ENCODE measurements at regions not wholly inside any gene's neighbourhood (a gene's known extent, or its start where the extent isn't known, plus 50 kb on each side); places are given as distances from the start of the nearest gene placed in this dataset.

- no peak for TF ChIP-seq RARB (CRISPR knock-in tag; IDR thresholded peaks at IDR 0.05)
- TF ChIP-seq ISL1 (CRISPR knock-in tag; IDR thresholded peaks at IDR 0.05): no peak
- TF ChIP-seq PATZ1 (CRISPR knock-in tag; IDR thresholded peaks at IDR 0.05; ENCODE audit: borderline replicate concordance): no peak
- no peak for TF ChIP-seq ARNTL (CRISPR knock-in tag; IDR thresholded peaks at IDR 0.05; ENCODE audit: borderline replicate concordance, low read depth)
- TF ChIP-seq ZFP30 (CRISPR knock-in tag; IDR thresholded peaks at IDR 0.05): no peak
- TF ChIP-seq ZNF8 (CRISPR knock-in tag; IDR thresholded peaks at IDR 0.05): no peak
- TF ChIP-seq CSDC2 (CRISPR knock-in tag; IDR thresholded peaks at IDR 0.05): no peak
- no peak for TF ChIP-seq PPARA (CRISPR knock-in tag; IDR thresholded peaks at IDR 0.05; ENCODE audit: borderline replicate concordance)
- TF ChIP-seq OSR1 (CRISPR knock-in tag; IDR thresholded peaks at IDR 0.05): no peak
- no peak for TF ChIP-seq ZNF565 (CRISPR knock-in tag; conservative IDR thresholded peaks at IDR 0.05; ENCODE audit: low read depth)
- no peak for TF ChIP-seq CREB5 (CRISPR knock-in tag; IDR thresholded peaks at IDR 0.05; ENCODE audit: low read depth)
- no peak for TF ChIP-seq TCF4 (CRISPR knock-in tag; IDR thresholded peaks at IDR 0.05; ENCODE audit: borderline replicate concordance)
These were observed 1397.3 kb upstream of the TENM4 start for GRCh38 chr11:80838153-80838552.

Measured in SK-N-SH treated with all-trans-retinoic acid at 6 μM for 48 hours (cell line).